Thyroid gland (tissue), 4 donors: ENCODE measurements at regions not wholly inside any gene's neighbourhood (a gene's known extent, or its start where the extent isn't known, plus 50 kb on each side); places are given as distances from the start of the nearest gene placed in this dataset.

Experiments used
- POLR2A ChIP-seq, 2 donors: fragments of 450-650 bp; IDR thresholded peaks; one replicate each; pipeline ENCODE4 v1.6.1; 2017; ENCODE audit warnings: antibody characterized with exemption in 2 of 2, mild to moderate bottlenecking in 2 of 2, moderate library complexity in 1 of 2
- TF ChIP-seq, protein P1 (sequence below), 6 experiments: fragments of 200-600 bp in 3 of 6; fragments of 450-650 bp in 3 of 6; sonication (generic) in 3 of 6; IDR thresholded peaks; one replicate each; pipeline ENCODE4 v1.5.1; 2016 to 2019; ENCODE audit warnings: antibody characterized with exemption in 6 of 6, mild to moderate bottlenecking in 2 of 6, inconsistent platforms in 1 of 6, moderate library complexity in 1 of 6

DNA sequence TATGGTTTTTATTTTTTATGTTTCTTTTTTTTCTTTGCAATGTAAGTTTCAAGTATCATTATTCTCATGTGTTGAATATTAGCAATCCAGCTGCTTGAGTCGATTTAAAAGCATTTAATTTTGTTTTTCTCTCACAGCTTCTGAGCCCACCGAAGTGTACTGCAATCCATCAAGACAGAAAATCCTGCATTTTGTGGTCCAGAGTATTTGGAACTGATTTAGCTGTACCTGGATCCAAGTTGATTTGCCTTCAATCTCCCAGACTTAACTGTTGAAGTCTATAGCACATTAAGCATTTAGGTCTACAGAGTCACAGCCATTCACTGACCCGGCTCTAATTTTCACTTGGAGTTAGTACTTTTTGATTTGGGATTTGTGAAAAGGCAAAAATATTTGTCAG, 622.9 kb upstream of the ADAMTS5 start:
- TF ChIP-seq POLR2A (IDR thresholded peaks at IDR 0.05), result no peak
- TF ChIP-seq, protein P1, sequence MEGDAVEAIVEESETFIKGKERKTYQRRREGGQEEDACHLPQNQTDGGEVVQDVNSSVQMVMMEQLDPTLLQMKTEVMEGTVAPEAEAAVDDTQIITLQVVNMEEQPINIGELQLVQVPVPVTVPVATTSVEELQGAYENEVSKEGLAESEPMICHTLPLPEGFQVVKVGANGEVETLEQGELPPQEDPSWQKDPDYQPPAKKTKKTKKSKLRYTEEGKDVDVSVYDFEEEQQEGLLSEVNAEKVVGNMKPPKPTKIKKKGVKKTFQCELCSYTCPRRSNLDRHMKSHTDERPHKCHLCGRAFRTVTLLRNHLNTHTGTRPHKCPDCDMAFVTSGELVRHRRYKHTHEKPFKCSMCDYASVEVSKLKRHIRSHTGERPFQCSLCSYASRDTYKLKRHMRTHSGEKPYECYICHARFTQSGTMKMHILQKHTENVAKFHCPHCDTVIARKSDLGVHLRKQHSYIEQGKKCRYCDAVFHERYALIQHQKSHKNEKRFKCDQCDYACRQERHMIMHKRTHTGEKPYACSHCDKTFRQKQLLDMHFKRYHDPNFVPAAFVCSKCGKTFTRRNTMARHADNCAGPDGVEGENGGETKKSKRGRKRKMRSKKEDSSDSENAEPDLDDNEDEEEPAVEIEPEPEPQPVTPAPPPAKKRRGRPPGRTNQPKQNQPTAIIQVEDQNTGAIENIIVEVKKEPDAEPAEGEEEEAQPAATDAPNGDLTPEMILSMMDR (IDR thresholded peaks at IDR 0.05), result no peak
